GM19193 (cell line): ENCODE measurements at regions not wholly inside any gene's neighbourhood (a gene's known extent, or its start where the extent isn't known, plus 50 kb on each side); places are given as distances from the start of the nearest gene placed in this dataset.

Experiments
- POLR2A ChIP-seq: IDR thresholded peaks from 4 replicates; pipeline ENCODE4 v1.6.1; 2011; ENCODE audit not compliant: insufficient read depth, insufficient read length; ENCODE audit errors: extremely low read depth

DNA sequence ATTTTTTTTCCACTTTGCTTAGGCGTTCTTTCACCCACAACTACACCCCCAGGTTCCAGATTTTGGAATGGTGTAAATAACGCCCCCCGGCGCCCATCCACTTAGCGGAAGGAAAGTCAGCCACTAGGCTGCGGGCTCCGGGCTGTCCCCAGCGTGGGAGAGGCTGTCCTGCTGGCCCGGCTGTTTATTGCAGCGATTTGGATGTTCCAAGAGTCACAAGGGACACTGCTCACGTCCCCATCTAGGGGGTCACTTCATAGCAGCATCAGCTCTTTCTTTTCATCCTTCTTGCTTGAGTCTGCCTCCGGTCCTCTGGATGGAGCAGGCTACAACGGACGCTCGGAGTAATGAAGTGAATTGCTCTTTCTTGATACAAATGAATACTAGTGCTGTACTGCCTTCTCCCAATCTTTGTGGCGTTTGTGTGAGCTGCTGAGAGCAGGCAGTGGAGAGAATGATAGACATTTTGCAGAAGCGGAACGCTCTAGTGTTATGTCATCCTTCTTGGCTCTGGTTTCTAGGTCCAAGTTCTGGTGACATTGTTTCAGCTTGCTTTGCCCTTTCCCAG lies 50.7 kb upstream of the PAIP2B start:
- TF ChIP-seq POLR2A, result no peak

DNA sequence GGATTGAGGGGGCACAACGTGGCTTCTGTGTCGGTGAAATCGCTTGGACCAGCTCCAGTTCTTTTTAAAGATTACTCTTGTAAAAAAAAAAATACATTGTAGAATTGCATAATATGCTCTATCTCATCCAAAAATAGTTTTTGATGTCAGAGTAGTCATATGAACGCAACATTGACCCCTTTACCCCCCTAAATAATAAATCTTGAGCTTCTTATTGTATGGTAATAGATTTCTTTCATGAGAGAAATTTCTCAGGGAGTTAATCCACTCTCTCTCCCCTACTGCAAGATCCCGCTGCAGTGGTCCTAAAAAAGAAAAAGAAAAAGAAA lies 50.2 kb upstream of the PAIP2B start:
- no peak for TF ChIP-seq POLR2A

DNA sequence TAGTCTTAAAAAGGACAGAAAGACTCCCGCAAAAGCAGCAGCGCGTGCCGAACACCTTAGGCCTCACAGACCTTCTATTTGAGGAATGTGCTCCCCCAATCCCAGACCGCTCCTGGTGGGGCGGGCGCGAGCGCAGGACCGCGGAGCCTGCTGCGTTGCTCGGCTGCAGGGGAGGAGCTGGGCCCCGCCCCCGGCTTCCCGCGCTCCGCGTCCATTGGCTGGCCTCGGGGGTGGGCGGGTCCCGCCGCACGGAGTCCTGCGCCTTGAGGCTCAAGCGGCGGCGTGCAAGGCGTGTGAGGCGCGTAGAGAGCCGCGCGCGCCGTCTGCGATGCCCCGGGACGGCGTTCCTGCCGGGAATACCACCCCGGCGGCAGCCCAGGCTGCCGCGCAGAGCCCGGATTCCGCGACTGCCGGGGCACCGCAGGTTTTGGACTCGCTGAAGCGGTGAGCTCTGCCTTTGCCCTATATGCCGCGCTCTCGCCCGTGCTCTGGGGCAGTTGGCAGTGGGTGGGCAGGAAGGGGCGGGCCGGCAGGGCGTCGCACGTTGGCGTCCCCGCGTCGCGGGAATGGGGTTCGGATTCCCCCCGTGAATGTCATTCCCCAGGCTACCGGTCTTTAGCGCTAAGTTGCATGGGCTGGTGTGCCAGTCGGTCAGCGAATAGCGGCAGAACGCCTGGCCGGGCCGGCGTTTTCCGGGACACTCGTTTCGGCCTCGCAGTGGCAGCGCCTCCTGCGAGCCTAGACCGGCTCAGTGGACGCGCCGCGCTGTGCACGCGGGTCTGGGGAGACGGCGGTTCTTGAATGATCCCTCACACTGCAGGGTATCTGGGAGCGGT lies 49.6 kb upstream of the PAIP2B start:
- peak; percentile 66 for TF ChIP-seq POLR2A
